ENCODE measurements at regions not wholly inside any gene's neighbourhood (a gene's known extent, or its start where the extent isn't known, plus 50 kb on each side); places are given as distances from the start of the nearest gene placed in this dataset.
"Not testable (repeated sequence)": the region's sequence is repeated elsewhere in the genome, so short reads cannot be mapped to it uniquely, and the experiment has no call there.

GRCh38 chrY:18599606-18600005, 53.1 kb downstream of the HSFY1 start:
- CTCF ChIA-PET; H3K4me3 ChIP-seq (ENCODE audit: low read depth, low read length); H3K9me3 ChIP-seq (ENCODE audit: control insufficient read depth, insufficient read depth, low read length); DNase-seq (ENCODE audit: low read depth, low spot score); POLR2A ChIA-PET; H3K27ac ChIP-seq (ENCODE audit: low read depth, low read length); H3K27me3 ChIP-seq (ENCODE audit: control insufficient read depth, insufficient read depth, low read length): not testable (repeated sequence)

- H3K9me3 ChIP-seq (ENCODE audit: control insufficient read depth, insufficient read depth, low read length); H3K4me3 ChIP-seq (ENCODE audit: low read depth, low read length); CTCF ChIA-PET; DNase-seq (ENCODE audit: low read depth, low spot score); POLR2A ChIA-PET; H3K27me3 ChIP-seq (ENCODE audit: control insufficient read depth, insufficient read depth, low read length); H3K27ac ChIP-seq (ENCODE audit: low read depth, low read length): not testable (repeated sequence)
Observed at GRCh38 chrY:18601287-18601686, 54.8 kb downstream of the HSFY1 start.

GRCh38 chrY:18606251-18606650, 59.7 kb downstream of the HSFY1 start:
- H3K4me3 ChIP-seq (ENCODE audit: low read depth, low read length); H3K27ac ChIP-seq (ENCODE audit: low read depth, low read length); POLR2A ChIA-PET; H3K27me3 ChIP-seq (ENCODE audit: control insufficient read depth, insufficient read depth, low read length); H3K9me3 ChIP-seq (ENCODE audit: control insufficient read depth, insufficient read depth, low read length); CTCF ChIA-PET; DNase-seq (ENCODE audit: low read depth, low spot score): not testable (repeated sequence)

- H3K27me3 ChIP-seq (ENCODE audit: control insufficient read depth, insufficient read depth, low read length); CTCF ChIA-PET; H3K4me3 ChIP-seq (ENCODE audit: low read depth, low read length); DNase-seq (ENCODE audit: low read depth, low spot score); POLR2A ChIA-PET; H3K27ac ChIP-seq (ENCODE audit: low read depth, low read length); H3K9me3 ChIP-seq (ENCODE audit: control insufficient read depth, insufficient read depth, low read length): not testable (repeated sequence)
Observed at GRCh38 chrY:18608205-18608604, 61.7 kb downstream of the HSFY1 start.

GRCh38 chrY:18615809-18616208, 69.3 kb downstream of the HSFY1 start:
- H3K9me3 ChIP-seq (ENCODE audit: control insufficient read depth, insufficient read depth, low read length); H3K27me3 ChIP-seq (ENCODE audit: control insufficient read depth, insufficient read depth, low read length); POLR2A ChIA-PET; H3K4me3 ChIP-seq (ENCODE audit: low read depth, low read length); DNase-seq (ENCODE audit: low read depth, low spot score); H3K27ac ChIP-seq (ENCODE audit: low read depth, low read length); CTCF ChIA-PET: not testable (repeated sequence)

- DNase-seq (ENCODE audit: low read depth, low spot score); H3K4me3 ChIP-seq (ENCODE audit: low read depth, low read length); CTCF ChIA-PET; H3K27ac ChIP-seq (ENCODE audit: low read depth, low read length); POLR2A ChIA-PET; H3K9me3 ChIP-seq (ENCODE audit: control insufficient read depth, insufficient read depth, low read length); H3K27me3 ChIP-seq (ENCODE audit: control insufficient read depth, insufficient read depth, low read length): not testable (repeated sequence)
Observed at GRCh38 chrY:18629805-18630516, 83.4 kb downstream of the HSFY1 start.

GRCh38 chrY:18630571-18630970, 84.1 kb downstream of the HSFY1 start:
- H3K4me3 ChIP-seq (ENCODE audit: low read depth, low read length); DNase-seq (ENCODE audit: low read depth, low spot score); POLR2A ChIA-PET; H3K9me3 ChIP-seq (ENCODE audit: control insufficient read depth, insufficient read depth, low read length); H3K27ac ChIP-seq (ENCODE audit: low read depth, low read length); H3K27me3 ChIP-seq (ENCODE audit: control insufficient read depth, insufficient read depth, low read length); CTCF ChIA-PET: not testable (repeated sequence)

GRCh38 chrY:18631610-18632009, 85.1 kb downstream of the HSFY1 start:
- H3K27ac ChIP-seq (ENCODE audit: low read depth, low read length); CTCF ChIA-PET; H3K4me3 ChIP-seq (ENCODE audit: low read depth, low read length); H3K27me3 ChIP-seq (ENCODE audit: control insufficient read depth, insufficient read depth, low read length); H3K9me3 ChIP-seq (ENCODE audit: control insufficient read depth, insufficient read depth, low read length); DNase-seq (ENCODE audit: low read depth, low spot score); POLR2A ChIA-PET: not testable (repeated sequence)

GRCh38 chrY:18650746-18651145, 104.2 kb downstream of the HSFY1 start:
- H3K27ac ChIP-seq (ENCODE audit: low read depth, low read length): no peak overlapping the region
- TF ChIP-seq CTCF (IDR thresholded peaks at IDR 0.05; ENCODE audit: low read depth, low read length): no peak
- ChIA-PET CTCF (interaction anchor here (1.3 kb wide), 1 partner anchor 9 kb away, joined by 3 read pairs; no protein-coding TSS in a partner anchor), POLR2A (no interaction called here)
- no peaks in the 10 kb centered on the region for H3K9me3 ChIP-seq (ENCODE audit: control insufficient read depth, insufficient read depth, low read length)
- DNase-seq (ENCODE audit: low read depth, low spot score): no peak
- no peaks in the 10 kb centered on the region for H3K27me3 ChIP-seq (ENCODE audit: control insufficient read depth, insufficient read depth, low read length)
- H3K4me3 ChIP-seq (ENCODE audit: low read depth, low read length): no peak overlapping the region
